ENCODE measurements at regions not wholly inside any gene's neighbourhood (a gene's known extent, or its start where the extent isn't known, plus 50 kb on each side); places are given as distances from the start of the nearest gene placed in this dataset.

DNA sequence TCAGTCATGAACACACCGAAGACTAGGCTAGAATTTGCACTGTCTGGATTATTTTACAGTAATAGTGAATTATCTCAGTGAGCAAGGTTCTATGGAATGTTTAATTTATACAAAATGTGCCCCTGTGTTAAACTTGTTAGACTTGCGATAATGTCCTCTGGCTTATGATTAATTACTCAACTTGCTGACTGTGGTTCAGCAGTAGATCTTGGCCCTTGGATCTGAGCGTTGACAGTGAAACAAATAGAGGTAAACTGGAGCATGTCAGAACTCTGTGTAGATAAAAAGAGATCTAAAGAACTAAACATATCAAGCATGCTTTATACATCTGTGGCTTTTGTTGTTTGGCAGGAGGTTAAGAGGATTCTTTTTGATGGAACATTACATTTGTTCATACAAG is 407.6 kb downstream of the DSEL start:
- H3K4me3 ChIP-seq (ENCODE audit: low read depth, poor library complexity, severe bottlenecking) = no peak overlapping the region
- intact Hi-C loops (cut with DNase I; ENCODE audit: low total_unique reads) = no loop called here
- no peak for TF ChIP-seq POLR2A (IDR thresholded peaks at IDR 0.05)
- TF ChIP-seq, protein P1, sequence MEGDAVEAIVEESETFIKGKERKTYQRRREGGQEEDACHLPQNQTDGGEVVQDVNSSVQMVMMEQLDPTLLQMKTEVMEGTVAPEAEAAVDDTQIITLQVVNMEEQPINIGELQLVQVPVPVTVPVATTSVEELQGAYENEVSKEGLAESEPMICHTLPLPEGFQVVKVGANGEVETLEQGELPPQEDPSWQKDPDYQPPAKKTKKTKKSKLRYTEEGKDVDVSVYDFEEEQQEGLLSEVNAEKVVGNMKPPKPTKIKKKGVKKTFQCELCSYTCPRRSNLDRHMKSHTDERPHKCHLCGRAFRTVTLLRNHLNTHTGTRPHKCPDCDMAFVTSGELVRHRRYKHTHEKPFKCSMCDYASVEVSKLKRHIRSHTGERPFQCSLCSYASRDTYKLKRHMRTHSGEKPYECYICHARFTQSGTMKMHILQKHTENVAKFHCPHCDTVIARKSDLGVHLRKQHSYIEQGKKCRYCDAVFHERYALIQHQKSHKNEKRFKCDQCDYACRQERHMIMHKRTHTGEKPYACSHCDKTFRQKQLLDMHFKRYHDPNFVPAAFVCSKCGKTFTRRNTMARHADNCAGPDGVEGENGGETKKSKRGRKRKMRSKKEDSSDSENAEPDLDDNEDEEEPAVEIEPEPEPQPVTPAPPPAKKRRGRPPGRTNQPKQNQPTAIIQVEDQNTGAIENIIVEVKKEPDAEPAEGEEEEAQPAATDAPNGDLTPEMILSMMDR (IDR thresholded peaks at IDR 0.05) = no peak
- 48 to 50% methylated on average over 3 of the region's 3 CpGs for WGBS, 2 donors
- no peak for DNase-seq (ENCODE audit: low spot score in 2 of 2)

DNA sequence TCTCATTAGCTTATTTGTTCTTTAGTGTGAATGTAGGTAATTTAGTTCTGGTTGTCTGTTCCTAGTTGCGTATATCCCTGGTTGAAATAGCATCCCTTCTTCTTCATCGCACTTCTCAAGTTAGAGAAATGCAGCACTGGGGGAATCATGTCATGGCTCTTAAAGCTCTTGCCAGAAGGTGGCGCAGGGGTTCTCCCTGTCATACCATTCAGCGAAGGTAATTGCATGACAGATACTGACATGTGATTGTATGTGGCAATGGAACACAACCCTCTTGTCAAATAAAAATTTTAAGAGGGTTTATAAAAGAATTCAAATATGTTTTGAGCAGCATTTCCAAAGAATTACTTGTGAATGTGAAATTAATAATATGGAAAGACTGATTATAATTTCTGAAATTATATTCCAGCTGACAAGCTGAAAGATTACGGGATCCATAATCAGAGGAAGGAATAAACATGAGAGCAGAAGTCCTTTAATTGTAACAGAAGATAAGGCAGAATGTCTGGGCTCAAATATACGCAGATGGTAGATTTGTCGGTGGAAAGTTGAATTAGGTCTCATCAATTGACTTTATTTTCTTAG is 411.7 kb downstream of the DSEL start:
- intact Hi-C loops (cut with DNase I; ENCODE audit: low total_unique reads) = no loop called here

DNA sequence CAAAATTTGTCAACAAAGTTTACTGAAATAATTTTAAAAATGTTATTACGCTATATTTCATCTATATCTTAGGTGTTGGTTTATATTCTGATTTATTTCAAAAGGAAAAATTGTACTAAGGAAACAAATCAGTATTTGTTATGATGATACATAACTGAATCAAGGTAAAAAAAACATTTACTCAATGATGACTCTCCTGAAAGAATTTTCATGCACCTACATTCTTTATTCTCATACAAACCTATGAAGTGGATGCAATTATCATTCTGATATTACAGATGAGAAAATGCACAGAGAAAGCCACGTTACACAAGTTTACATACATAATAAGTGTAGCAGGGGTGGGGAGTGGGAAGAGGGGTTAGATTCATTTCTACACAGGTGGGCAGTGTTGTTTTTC is 422.4 kb downstream of the DSEL start:
- DNase-seq (ENCODE audit: low spot score in 2 of 2) = no peak
- intact Hi-C loops (cut with DNase I; ENCODE audit: low total_unique reads) = no loop called here
- no peak overlapping the region for H3K4me3 ChIP-seq (ENCODE audit: low read depth, poor library complexity, severe bottlenecking)
- WGBS, 2 donors = 80 to 89% methylated on average over 2 of the region's 2 CpGs
- TF ChIP-seq, protein P1 (IDR thresholded peaks at IDR 0.05) = no peak
- no peak for TF ChIP-seq POLR2A (IDR thresholded peaks at IDR 0.05)

More for the DNA sequence above, 411.7 kb downstream of the DSEL start:
- 38 to 41% methylated on average over 7 of the region's 7 CpGs for WGBS, 2 donors
- no peak for TF ChIP-seq POLR2A (IDR thresholded peaks at IDR 0.05)
- TF ChIP-seq, protein P1 (IDR thresholded peaks at IDR 0.05) = no peak
- no peak overlapping the region for H3K4me3 ChIP-seq (ENCODE audit: low read depth, poor library complexity, severe bottlenecking)
- peak; percentile 62 to 89 for DNase-seq (ENCODE audit: low spot score in 2 of 2)

DNA sequence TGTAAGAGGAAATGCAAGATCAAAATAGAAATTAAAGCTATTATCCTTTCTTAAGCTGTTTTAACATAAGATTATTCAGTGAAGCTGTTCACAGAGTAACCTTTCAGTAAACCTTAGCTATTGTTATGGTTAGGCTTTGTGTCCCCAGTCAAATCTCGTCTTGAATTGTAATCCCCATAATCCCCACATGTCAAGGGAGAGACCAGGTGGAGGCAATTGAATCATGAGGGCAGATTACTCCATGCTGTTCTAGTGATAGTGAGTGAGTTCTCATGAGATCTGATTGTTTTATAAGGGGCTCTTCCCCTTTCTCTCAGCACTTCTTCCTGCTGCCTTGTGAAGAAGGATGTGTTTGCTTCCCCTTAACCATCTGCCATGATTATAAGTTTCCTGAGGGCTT is 424.4 kb downstream of the DSEL start:
- intact Hi-C loops (cut with DNase I; ENCODE audit: low total_unique reads) = no loop called here
- 36% methylated on average over 1 of the region's 1 CpG for WGBS, 2 donors
- no peak for DNase-seq (ENCODE audit: low spot score in 2 of 2)
- no peak overlapping the region for H3K4me3 ChIP-seq (ENCODE audit: low read depth, poor library complexity, severe bottlenecking)
- no peak for TF ChIP-seq POLR2A (IDR thresholded peaks at IDR 0.05)
- TF ChIP-seq, protein P1 (IDR thresholded peaks at IDR 0.05) = no peak

DNA sequence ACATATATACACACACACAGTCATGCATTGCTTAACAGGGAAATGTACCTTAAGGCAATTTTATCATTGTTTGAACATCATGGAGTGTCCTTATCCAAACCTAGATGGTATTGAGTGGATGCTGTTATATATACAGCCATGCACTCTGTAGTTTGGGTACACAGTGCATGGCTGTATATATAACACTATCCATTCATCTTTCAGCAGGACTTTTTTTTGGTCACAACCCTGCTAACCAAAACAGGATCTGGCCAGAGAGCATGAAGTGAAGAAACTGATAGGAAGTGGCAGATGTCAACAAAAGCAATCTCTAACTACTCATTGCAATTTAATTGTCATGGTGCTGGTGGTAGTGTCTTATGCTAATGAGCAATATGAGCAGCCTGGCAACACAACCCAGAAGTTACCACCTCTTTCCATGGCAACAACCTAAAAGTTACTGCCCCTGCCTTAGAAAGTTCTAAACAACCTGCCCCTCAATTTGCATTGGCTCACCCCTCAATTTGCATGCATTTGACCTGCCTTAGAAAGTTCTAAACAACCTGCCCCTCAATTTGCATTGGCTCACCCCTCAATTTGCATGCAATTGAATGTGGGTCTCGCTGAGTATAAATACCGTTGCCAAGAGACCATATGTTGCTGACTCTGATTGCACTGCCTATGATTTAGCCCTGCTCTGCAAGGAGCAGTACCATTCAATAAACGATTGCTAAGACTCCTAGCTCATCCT is 434.9 kb downstream of the DSEL start:
- no peak for DNase-seq (ENCODE audit: low spot score in 2 of 2)
- H3K4me3 ChIP-seq (ENCODE audit: low read depth, poor library complexity, severe bottlenecking) = no peak overlapping the region
- WGBS, 2 donors = 71 to 78% methylated on average over 3 of the region's 3 CpGs
- intact Hi-C loops (cut with DNase I; ENCODE audit: low total_unique reads) = no loop called here
- TF ChIP-seq POLR2A (IDR thresholded peaks at IDR 0.05) = no peak
- TF ChIP-seq, protein P1 (IDR thresholded peaks at IDR 0.05) = no peak

Data from lower leg skin (tissue), 4 donors.